ENCODE measurements at regions not wholly inside any gene's neighbourhood (a gene's known extent, or its start where the extent isn't known, plus 50 kb on each side); places are given as distances from the start of the nearest gene placed in this dataset.

GRCh38 chr15:72967811-72968530, 84.3 kb upstream of the NEO1 start:
- TF ChIP-seq CTCF (IDR thresholded peaks at IDR 0.05) (no peak), POLR2A (IDR thresholded peaks at IDR 0.05) (no peak)
